Loucy (cell line): ENCODE measurements at regions not wholly inside any gene's neighbourhood (a gene's known extent, or its start where the extent isn't known, plus 50 kb on each side); places are given as distances from the start of the nearest gene placed in this dataset.

Experiments used
- H2AFZ ChIP-seq: fragments of 200-600 bp; sonication (generic); 2 replicates; pipeline ENCODE4 v1.6.0; 2016; ENCODE audit warnings: antibody characterized with exemption, mild to moderate bottlenecking, low read length, moderate library complexity
- H3F3A ChIP-seq: fragments of 200-600 bp; 2 replicates; pipeline ENCODE4 v1.6.0; 2016; ENCODE audit warnings: antibody characterized with exemption, low read depth, mild to moderate bottlenecking
- H3K27me3 ChIP-seq: fragments of 200-600 bp; sonication (generic); 2 replicates; pipeline ENCODE4 v1.6.1; 2014; ENCODE audit warnings: low read length, mild to moderate bottlenecking; ENCODE audit not compliant: insufficient read depth, poor library complexity, severe bottlenecking
- H3K36me3 ChIP-seq: fragments of 200-600 bp; sonication (generic); 2 replicates; pipeline ENCODE4 v1.6.1; 2016; ENCODE audit warnings: low read length; ENCODE audit not compliant: insufficient read depth
- H3K4me1 ChIP-seq: fragments of 200-600 bp; sonication (generic); 2 replicates; pipeline ENCODE4 v1.5.1; 2014; ENCODE audit warnings: low read length, mild to moderate bottlenecking; ENCODE audit not compliant: insufficient read depth, poor library complexity, severe bottlenecking
- H3K4me2 ChIP-seq: fragments of 200-600 bp; sonication (generic); 2 replicates; pipeline ENCODE4 v1.6.0; 2014; ENCODE audit warnings: antibody characterized with exemption, low read length, low read depth, mild to moderate bottlenecking; ENCODE audit not compliant: poor library complexity, severe bottlenecking
- H3K4me3 ChIP-seq: fragments of 200-600 bp; sonication (generic); 2 replicates; pipeline ENCODE4 v1.5.1; 2014; ENCODE audit warnings: low read length, mild to moderate bottlenecking, mixed read lengths; ENCODE audit not compliant: poor library complexity, severe bottlenecking
- H3K79me2 ChIP-seq: fragments of 200-600 bp; sonication (generic); 2 replicates; pipeline ENCODE4 v1.6.1; 2014; ENCODE audit warnings: low read length; ENCODE audit not compliant: insufficient read depth
- H3K9ac ChIP-seq: fragments of 200-600 bp; sonication (generic); 2 replicates; pipeline ENCODE4 v1.6.0; 2014; ENCODE audit warnings: mild to moderate bottlenecking, low read depth, low read length, moderate library complexity; ENCODE audit not compliant: poor library complexity, severe bottlenecking
- H3K9me2 ChIP-seq: fragments of 200-600 bp; sonication (generic); replicated peaks from 2 replicates; pipeline ENCODE4 v1.6.1; 2016; ENCODE audit warnings: low read depth, low read length, mixed read lengths
- H3K9me3 ChIP-seq: fragments of 200-600 bp; sonication (generic); 2 replicates; pipeline ENCODE4 v1.6.1; 2014; ENCODE audit warnings: mild to moderate bottlenecking, antibody characterized with exemption, low read length, low read depth; ENCODE audit not compliant: insufficient read depth
- H4K20me1 ChIP-seq: fragments of 200-600 bp; sonication (generic); 2 replicates; pipeline ENCODE4 v1.6.0; 2014; ENCODE audit warnings: antibody characterized with exemption, low read length, mild to moderate bottlenecking; ENCODE audit not compliant: insufficient read depth, poor library complexity, severe bottlenecking
- EZH2phosphoT487 ChIP-seq: fragments of 200-600 bp; IDR thresholded peaks from 2 replicates; pipeline ENCODE4 v1.6.1; 2018; ENCODE audit warnings: antibody characterized with exemption, mild to moderate bottlenecking, moderate library complexity, borderline replicate concordance
- TF ChIP-seq, protein P1 (sequence below): fragments of 200-600 bp; sonication (generic); conservative IDR thresholded peaks from 2 replicates; pipeline ENCODE4 v1.5.1; 2014; ENCODE audit warnings: mild to moderate bottlenecking, antibody characterized with exemption, low read length

DNA sequence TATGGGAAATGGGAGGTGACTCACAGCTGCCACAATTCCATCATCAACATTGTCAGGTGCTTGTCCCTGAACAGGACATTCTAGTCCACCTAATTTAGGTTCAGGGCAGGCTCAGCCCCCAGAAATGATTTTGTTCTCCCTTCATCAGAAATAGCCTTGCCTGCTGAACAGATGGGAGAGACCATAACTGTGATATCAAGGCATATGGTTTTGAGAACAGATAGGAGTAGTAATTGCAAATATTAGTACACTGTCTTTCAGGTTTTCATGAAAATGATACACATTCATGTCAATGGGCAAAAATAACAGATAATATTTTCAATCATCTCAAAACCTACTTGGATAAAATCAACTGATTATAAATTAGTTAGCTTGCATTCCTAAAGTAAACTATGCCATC, 316.5 kb downstream of the MBD2 start:
- Histone ChIP-seq H3K36me3 (no peaks in the 10 kb centered on the region), H3K27me3 (no peaks in the 10 kb centered on the region), H3F3A (no peaks in the 10 kb centered on the region), H4K20me1 (no peaks in the 10 kb centered on the region), H3K4me3 (no peak overlapping the region), H3K4me2 (no peak overlapping the region), H3K9me3 (no peaks in the 10 kb centered on the region), H3K4me1 (no peaks in the 10 kb centered on the region), H3K79me2 (no peaks in the 10 kb centered on the region), H3K9me2 (no peaks in the 10 kb centered on the region), H3K9ac (no peak overlapping the region), H2AFZ (no peak overlapping the region)
- no peak for TF ChIP-seq EZH2phosphoT487
- TF ChIP-seq, protein P1, sequence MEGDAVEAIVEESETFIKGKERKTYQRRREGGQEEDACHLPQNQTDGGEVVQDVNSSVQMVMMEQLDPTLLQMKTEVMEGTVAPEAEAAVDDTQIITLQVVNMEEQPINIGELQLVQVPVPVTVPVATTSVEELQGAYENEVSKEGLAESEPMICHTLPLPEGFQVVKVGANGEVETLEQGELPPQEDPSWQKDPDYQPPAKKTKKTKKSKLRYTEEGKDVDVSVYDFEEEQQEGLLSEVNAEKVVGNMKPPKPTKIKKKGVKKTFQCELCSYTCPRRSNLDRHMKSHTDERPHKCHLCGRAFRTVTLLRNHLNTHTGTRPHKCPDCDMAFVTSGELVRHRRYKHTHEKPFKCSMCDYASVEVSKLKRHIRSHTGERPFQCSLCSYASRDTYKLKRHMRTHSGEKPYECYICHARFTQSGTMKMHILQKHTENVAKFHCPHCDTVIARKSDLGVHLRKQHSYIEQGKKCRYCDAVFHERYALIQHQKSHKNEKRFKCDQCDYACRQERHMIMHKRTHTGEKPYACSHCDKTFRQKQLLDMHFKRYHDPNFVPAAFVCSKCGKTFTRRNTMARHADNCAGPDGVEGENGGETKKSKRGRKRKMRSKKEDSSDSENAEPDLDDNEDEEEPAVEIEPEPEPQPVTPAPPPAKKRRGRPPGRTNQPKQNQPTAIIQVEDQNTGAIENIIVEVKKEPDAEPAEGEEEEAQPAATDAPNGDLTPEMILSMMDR: no peak

DNA sequence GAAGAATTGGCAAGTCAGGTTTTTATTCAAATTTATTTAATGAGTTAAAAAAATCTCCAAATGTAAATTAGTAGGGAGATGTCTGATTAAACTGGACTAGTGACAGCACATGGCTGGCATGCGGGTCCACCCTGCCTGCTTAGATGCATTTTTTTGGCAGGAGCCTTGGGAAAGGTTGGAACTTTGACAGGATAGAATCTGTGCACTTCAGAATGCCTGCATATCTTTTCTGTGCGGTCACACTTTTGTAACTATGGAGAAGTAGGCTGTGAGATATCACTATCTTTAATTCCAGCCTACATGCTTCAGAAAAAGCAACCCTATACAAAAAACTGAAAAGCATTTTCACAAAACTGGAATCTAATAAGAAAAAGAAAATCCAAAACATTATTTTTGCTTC, 317.8 kb downstream of the MBD2 start:
- no peaks in the 10 kb centered on the region for H3K4me1 ChIP-seq
- no peak overlapping the region for H2AFZ ChIP-seq
- no peaks in the 10 kb centered on the region for H3K27me3 ChIP-seq
- H3K79me2 ChIP-seq: no peaks in the 10 kb centered on the region
- no peaks in the 10 kb centered on the region for H3K36me3 ChIP-seq
- no peaks in the 10 kb centered on the region for H4K20me1 ChIP-seq
- H3K9me3 ChIP-seq: no peaks in the 10 kb centered on the region
- TF ChIP-seq EZH2phosphoT487: no peak
- TF ChIP-seq, protein P1: no peak
- no peak overlapping the region for H3K4me2 ChIP-seq
- H3K9me2 ChIP-seq: no peaks in the 10 kb centered on the region
- no peaks in the 10 kb centered on the region for H3F3A ChIP-seq
- no peak overlapping the region for H3K9ac ChIP-seq
- H3K4me3 ChIP-seq: no peak overlapping the region

DNA sequence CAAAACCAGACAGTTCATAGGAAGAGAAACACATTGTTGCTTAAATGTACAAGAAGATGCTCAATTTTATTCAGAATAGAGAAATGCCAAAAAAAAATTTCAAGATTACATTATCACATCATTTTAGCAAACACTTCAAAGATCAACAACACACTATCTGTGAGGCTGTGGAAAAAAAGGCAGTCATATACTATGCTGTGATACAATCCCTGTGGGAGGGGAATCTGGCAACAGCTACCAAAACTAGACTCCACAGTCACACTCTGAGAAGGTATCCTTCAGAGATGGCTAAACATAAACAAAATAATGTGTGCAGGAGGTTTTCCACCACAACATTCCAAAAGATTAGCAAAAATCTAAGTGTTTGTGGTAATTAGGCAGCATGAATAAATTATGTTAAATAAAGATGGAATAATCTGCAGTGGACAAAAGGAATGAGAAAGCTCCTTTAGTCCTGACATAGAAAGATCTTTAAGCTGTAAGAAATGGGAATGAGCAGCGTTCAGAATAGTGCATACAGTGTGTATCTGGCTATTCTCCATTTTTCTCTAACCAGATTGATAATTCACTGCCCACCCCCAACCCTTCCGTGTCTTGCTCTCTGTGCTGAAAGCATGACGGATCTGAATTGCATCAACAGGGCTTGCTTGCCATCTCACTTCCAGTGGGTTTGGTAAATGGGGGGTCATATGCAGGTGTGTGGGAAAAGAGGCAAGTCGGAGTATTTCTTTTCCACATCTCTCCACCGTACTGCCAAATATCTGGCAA, 329.6 kb downstream of the MBD2 start:
- Histone ChIP-seq H2AFZ (no peak overlapping the region), H3K4me1 (no peaks in the 10 kb centered on the region), H3K4me2 (no peak overlapping the region), H3K9me2 (no peaks in the 10 kb centered on the region), H3K27me3 (no peaks in the 10 kb centered on the region), H3K36me3 (no peaks in the 10 kb centered on the region), H4K20me1 (no peaks in the 10 kb centered on the region), H3K79me2 (no peaks in the 10 kb centered on the region), H3K9me3 (no peaks in the 10 kb centered on the region), H3K4me3 (no peak overlapping the region), H3F3A (no peaks in the 10 kb centered on the region), H3K9ac (no peak overlapping the region)
- TF ChIP-seq, protein P1: no peak
- TF ChIP-seq EZH2phosphoT487: no peak
